G401 (cell line): ENCODE measurements at regions not wholly inside any gene's neighbourhood (a gene's known extent, or its start where the extent isn't known, plus 50 kb on each side); places are given as distances from the start of the nearest gene placed in this dataset.
"Not testable (repeated sequence)": the region's sequence is repeated elsewhere in the genome, so short reads cannot be mapped to it uniquely, and the experiment has no call there.

ENCODE experiments used
- DNase-seq: peaks from one replicate; pipeline ENCODE4 v3.0.0-alpha.2; 2015; ENCODE audit warnings: low spot score
- in situ Hi-C: cut with HindIII; loops from 2 replicates; pipeline ENCODE4 v1.10.0; 2016; ENCODE audit warnings: low sequenced_read_pairs, mixed read lengths

GRCh38 chr4:28250646-28251045 is 1390.0 kb downstream of the STIM2 start:
- in situ Hi-C loops: no loop called here
- DNase-seq: no peak

GRCh38 chr4:28251831-28252230 is 1391.2 kb downstream of the STIM2 start:
- in situ Hi-C loops: no loop called here
- no peak for DNase-seq

- in situ Hi-C loops: no loop called here
- DNase-seq: no peak
Measured at GRCh38 chr4:28254003-28254402, 1393.4 kb downstream of the STIM2 start.

- in situ Hi-C loops: no loop called here
- no peak for DNase-seq
Measured at GRCh38 chr4:28256295-28256694, 1395.7 kb downstream of the STIM2 start.

- in situ Hi-C loops: no loop called here
- DNase-seq: no peak
Measured at GRCh38 chr4:28259951-28260350, 1399.3 kb downstream of the STIM2 start.

- in situ Hi-C loops: no loop called here
- DNase-seq: no peak
Measured at GRCh38 chr4:28267166-28267565, 1406.5 kb downstream of the STIM2 start.

GRCh38 chr4:28269426-28269825 is 1408.8 kb downstream of the STIM2 start:
- in situ Hi-C loops: no loop called here
- no peak for DNase-seq

- in situ Hi-C loops: no loop called here
- no peak for DNase-seq
Measured at GRCh38 chr4:28277931-28278330, 1417.3 kb downstream of the STIM2 start.

GRCh38 chr4:28278676-28279075 is 1418.0 kb downstream of the STIM2 start:
- no peak for DNase-seq
- in situ Hi-C loops: no loop called here

GRCh38 chr4:28279249-28279648 is 1418.6 kb downstream of the STIM2 start:
- in situ Hi-C loops: no loop called here
- no peak for DNase-seq

- in situ Hi-C loops, DNase-seq: not testable (repeated sequence)
Measured at GRCh38 chr4:28286266-28286665, 1425.6 kb downstream of the STIM2 start.

GRCh38 chr4:28287831-28288233 is 1427.2 kb downstream of the STIM2 start:
- DNase-seq: no peak
- in situ Hi-C loops: no loop called here

GRCh38 chr4:28296239-28296638 is 1435.6 kb downstream of the STIM2 start:
- in situ Hi-C loops: no loop called here
- no peak for DNase-seq

- in situ Hi-C loops: no loop called here
Measured at GRCh38 chr4:28310926-28311325, 1450.3 kb downstream of the STIM2 start.

GRCh38 chr4:28312497-28312896 is 1451.9 kb downstream of the STIM2 start:
- in situ Hi-C loops, DNase-seq: not testable (repeated sequence)

More at GRCh38 chr4:28310926-28311325, 1450.3 kb downstream of the STIM2 start:
- no peak for DNase-seq

GRCh38 chr4:28313729-28314713 is 1453.4 kb downstream of the STIM2 start:
- DNase-seq: no peak
- in situ Hi-C loops: no loop called here

- no peak for DNase-seq
- in situ Hi-C loops: no loop called here
Measured at GRCh38 chr4:28317221-28317620, 1456.6 kb downstream of the STIM2 start.

- in situ Hi-C loops: no loop called here
- DNase-seq: no peak
Measured at GRCh38 chr4:28334249-28334648, 1473.6 kb downstream of the STIM2 start.

- DNase-seq: no peak
- in situ Hi-C loops: no loop called here
Measured at GRCh38 chr4:28341784-28342183, 1481.1 kb downstream of the STIM2 start.

GRCh38 chr4:28350485-28350884 is 1489.8 kb downstream of the STIM2 start:
- in situ Hi-C loops: no loop called here
- DNase-seq: no peak

- no peak for DNase-seq
- in situ Hi-C loops: no loop called here
Measured at GRCh38 chr4:28351102-28351501, 1490.5 kb downstream of the STIM2 start.
